GM18861 (cell line): ENCODE measurements at regions not wholly inside any gene's neighbourhood (a gene's known extent, or its start where the extent isn't known, plus 50 kb on each side); places are given as distances from the start of the nearest gene placed in this dataset.
A peak's percentile ranks its signal among the peaks of the same experiment; 100 is the strongest.
"Not testable (repeated sequence)": the region's sequence is repeated elsewhere in the genome, so short reads cannot be mapped to it uniquely, and the experiment has no call there.

Source experiments
- ATAC-seq: cut with Tn5 transposase; IDR thresholded peaks from one replicate; pipeline ENCODE4 v1.9.1; 2021; ENCODE audit not compliant: unreplicated experiment

DNA sequence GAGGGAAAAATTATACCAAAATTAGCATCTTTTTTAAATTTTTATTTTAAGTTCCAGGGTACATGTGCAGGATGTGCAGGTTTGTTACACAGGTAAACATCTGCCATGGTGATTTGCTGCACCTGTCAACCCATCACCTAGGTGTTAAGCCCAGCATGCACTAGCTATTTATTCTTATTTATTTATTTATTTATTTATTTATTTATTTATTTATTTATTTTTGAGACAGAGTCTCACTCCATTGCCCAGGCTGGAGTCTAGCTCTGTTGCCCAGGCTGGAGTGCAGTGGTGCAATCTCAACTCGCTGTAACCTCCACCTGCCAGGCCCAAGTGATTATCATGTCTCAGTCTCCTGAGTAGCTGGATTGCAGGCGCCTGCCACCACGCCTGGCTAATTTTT, 137.7 kb upstream of the NEBL start:
- not testable (repeated sequence) for ATAC-seq

- ATAC-seq: no peak
Measured at GRCh38 chr10:21034241-21034640, 137.1 kb upstream of the NEBL start.

DNA sequence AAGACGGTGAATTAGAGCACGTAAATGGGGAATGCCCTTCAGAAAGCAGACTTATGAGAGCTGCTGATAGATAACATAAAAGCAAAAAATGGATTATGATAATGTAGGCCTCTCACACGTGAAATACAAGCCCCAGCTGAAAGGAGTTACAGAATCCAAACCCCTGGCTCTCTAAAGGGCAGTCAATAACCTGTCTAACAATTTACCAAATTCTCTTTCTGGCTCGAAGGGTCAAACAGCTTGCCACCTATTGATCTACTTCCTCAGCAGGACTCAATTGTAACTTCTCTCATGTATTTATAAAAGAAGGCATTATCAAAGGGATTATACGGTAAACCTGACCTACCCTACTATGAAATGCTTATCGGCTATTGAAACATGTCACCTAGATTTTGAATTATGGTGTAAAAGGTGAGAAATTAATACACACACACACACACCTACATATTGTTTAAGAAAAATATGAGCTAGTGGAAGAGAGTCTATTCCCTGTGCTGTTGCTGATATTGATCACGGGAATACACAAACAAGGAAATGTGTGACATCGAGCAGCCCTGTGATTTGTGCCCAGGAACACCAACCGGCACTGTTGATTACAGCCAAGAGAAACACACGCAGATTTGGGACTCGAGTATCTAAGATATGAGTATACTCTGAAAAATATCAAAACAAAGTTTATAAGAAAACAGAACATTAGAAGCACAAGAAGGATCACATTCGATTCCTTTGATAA, 135.6 kb upstream of the NEBL start:
- ATAC-seq: no peak

DNA sequence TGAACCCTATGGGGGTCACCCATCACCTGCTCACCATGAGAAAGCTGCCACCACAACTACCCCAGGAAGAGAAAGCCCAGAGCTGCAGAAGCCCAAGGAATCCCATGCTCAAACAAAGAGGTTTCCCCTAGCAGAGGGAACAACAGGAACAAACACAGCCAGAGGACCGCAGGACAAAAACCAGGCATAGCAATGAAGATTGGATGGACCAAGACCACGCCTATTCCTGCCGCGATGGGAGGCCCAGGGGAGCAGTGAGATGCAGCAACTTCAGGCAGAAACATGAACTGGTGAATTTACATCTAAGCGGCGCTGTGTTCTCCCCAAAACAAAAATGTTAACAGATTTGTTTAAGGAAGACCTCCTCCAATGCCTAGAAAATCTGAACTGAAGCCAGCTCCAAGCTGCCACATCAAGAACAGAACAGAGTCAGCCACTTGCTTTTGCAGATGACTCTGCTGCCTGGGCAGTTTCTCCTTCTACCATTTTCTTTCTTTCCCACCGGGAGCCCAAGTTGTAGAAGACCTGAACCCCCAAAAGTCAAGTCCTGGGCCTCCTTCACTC, 134.2 kb upstream of the NEBL start:
- no peak for ATAC-seq

DNA sequence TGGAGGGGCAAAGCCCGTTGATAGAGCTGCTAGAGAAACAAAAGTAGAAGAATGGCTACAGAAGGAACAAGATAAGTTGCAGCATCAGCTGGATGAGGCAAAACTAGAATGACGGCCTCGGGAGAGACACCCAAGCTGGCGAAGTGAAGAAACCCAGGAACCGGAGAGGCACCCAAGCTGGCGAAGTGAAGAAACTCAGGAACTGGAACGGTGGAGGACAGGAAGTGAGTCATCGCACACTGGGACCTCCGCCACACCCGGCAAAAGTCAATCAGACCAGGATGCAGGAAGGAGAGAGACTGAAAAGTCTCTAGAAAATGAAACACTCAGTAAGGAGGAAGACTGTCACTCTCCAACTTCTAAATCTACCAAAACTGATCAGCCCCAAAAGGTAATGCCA, 133.0 kb upstream of the NEBL start:
- no peak for ATAC-seq

- no peak for ATAC-seq
Measured at GRCh38 chr10:21022821-21023220, 125.7 kb upstream of the NEBL start.

- no peak for ATAC-seq
Measured at GRCh38 chr10:21021843-21022594, 124.9 kb upstream of the NEBL start.

GRCh38 chr10:21021231-21021630, 124.1 kb upstream of the NEBL start:
- no peak for ATAC-seq

DNA sequence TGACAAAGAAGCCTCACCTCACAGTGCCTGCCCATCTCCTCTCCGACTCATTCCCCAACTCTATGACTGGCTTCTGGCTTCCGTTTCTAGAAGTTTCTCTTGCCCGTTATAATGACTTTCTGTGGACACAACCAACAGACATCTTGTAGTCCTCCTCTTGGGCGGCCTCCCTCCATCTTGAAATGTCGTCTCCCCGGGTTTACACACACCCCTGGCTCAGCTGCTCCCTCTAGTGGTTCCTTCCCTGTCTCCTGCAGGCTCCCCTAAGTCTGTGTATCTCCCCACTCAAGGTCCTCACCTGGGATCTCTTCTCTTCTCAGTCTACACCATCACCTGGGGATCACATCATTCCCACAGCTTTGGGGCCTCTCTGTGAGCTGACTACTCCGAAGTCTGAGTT, 123.4 kb upstream of the NEBL start:
- ATAC-seq: peak; percentile 82

DNA sequence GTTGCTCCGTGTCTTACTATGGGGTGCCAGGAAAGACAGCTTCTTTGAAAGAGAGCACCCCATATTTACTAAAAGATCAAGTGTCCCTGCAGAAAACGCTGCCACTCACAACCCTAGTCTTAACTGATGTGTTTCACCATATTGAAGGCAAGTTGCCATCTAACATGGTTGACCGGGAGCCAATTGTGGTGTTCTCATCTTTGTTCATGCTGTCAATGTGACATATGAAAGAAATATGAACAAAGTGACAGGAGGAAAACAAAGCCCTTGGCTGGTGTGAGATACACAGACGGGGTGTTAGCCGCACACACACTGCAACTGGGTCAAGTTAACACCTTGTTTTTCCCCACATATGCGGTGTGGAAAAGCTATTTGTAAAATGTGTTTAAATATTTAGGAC, 122.3 kb upstream of the NEBL start:
- ATAC-seq: no peak

GRCh38 chr10:21015851-21016250, 118.7 kb upstream of the NEBL start:
- ATAC-seq: peak; percentile 57

GRCh38 chr10:21014141-21014540, 117.0 kb upstream of the NEBL start:
- ATAC-seq: no peak

DNA sequence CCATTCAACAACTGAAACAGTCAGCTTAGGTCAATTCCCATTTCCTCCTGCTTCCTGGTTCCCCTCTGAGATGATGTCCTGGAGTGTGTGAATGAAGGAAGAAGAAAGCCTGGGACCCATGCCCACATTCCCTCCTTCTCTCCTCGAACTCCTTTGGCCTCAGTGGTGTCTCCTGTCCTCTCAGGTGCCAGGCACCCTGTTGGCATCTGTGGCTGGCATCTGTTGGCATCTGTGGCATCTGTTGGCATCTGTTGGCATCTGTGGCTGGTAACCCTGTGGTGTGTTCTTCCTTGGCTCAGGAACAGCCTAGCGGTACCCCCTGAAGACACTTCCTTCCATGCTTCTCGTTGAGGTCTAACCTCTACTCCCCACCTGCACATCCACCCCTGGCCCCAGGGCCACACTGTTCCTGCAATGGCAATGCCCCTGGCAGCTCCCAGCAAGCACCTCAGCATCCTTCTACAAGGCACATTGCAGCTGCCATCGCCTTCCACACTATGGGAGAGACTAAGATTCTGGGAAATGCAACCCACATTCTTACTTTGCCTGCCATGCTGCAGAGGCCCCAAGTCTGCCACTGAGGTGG, 114.4 kb upstream of the NEBL start:
- no peak for ATAC-seq

DNA sequence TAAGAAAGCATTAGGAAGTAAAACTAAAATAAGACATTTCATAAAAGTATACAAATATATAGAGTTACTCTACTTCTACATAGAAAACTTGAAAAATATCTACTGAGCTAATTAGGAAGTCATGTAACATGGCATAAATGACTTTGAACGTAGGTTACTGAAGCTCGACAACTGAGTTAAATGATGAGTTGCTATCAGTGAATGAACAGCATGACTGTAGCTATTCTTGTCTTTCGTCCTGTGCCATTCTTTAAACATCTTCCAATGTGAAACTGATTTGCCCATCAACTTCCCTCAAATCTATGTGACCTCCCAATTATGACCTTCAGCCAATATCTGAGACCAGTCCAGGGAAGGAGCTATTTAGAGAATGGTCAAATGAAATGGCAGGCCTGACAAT, 113.5 kb upstream of the NEBL start:
- ATAC-seq: no peak

DNA sequence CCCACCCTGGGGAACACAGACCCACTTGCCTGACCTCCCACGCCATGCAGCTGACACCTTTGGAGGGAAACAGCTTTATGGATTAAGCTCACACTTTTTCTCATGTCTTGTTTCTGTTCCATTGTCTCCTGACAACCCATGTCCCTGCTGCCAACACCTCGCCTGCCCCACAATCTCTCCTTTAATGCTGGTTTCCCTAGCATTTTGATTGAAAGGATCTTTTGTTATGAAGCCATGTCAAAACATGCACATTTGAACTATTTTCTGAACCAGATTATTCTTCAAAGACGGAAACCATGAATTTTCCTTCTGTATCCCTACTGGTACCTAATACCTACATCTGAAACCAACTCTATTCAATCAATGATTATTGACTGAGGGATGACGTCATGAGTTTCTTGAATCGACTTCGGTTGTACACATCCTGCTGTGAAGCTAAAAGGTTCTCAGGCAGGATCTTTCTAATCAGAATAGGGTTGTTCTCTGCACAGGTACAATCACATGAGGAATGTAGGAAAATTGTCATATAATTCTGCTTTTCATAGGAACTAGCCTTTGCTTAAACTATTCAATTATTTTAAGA, 106.2 kb upstream of the NEBL start:
- no peak for ATAC-seq

- ATAC-seq: no peak
Measured at GRCh38 chr10:21002091-21002878, 105.2 kb upstream of the NEBL start.

DNA sequence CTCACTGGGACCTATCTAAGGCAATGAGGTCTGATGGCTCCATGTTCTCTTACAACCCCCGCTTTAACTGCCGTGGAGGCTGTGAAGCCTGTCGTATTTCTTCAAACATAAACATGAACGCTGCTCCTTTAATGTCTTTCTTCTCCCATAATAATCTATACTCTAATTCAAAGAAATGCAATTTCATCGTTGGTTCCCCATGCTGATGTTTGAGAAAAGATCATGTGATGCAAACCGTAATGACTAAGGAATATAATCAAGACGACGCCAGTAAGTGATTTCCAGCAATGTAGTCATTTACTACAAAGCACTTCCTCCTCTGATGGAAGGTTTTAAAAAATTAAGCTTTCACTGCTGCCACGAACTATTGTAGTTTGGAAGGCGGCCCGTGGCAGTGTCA, 102.6 kb upstream of the NEBL start:
- ATAC-seq: no peak

DNA sequence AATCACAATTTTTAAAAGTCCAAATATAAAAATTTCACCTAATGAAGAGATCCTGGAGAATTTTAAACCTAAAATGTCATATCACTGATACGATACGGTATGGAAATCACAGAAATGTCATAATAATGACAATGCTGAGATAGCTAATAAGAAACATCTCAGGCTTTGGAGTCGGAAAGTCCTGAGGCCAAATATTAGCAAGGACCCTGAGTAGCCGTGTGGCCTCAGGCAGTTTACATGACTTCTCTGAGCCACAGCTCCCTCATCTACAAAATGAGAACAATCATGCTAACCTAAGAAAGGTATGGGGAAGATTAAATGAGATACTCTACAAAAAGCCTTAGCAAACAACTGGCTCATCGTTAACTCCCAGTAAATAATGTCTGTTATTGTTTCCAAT, 100.9 kb upstream of the NEBL start:
- ATAC-seq: no peak

- ATAC-seq: no peak
Measured at GRCh38 chr10:20995123-20995987, 98.2 kb upstream of the NEBL start.
